Naive thymus-derived CD4-positive, alpha-beta T cell (primary cell): ENCODE measurements at regions not wholly inside any gene's neighbourhood (a gene's known extent, or its start where the extent isn't known, plus 50 kb on each side); places are given as distances from the start of the nearest gene placed in this dataset.

Experiments
- ATAC-seq: fragments of 150-1000 bp; cut with Tn5 transposase; 2 replicates; pipeline ENCODE4 v1.10.0; 2021; ENCODE audit warnings: mild to moderate bottlenecking, moderate library complexity
- CTCF ChIA-PET: fragments of 350-600 bp; sonication (Branson Sonifier 250); formaldehyde crosslinking; loops from one replicate; lab custom pipeline; 2021; ENCODE audit warnings: antibody characterized with exemption; lab: Charles Lee
- POLR2A ChIA-PET: fragments of 350-600 bp; sonication (Branson Sonifier 250); formaldehyde crosslinking; loops from one replicate; lab custom pipeline; 2021; ENCODE audit warnings: antibody characterized with exemption, inconsistent platforms; lab: Charles Lee
- DNase-seq, 9 donors: peaks; one replicate each; pipeline versions ENCODE4 v3.0.0 to v3.0.0-alpha.2; 2020 to 2022; ENCODE audit warnings: mixed read lengths in 1 of 9
- H3K27ac ChIP-seq: one replicate; pipeline ENCODE4 v1.7.0; 2013; ENCODE audit warnings: mild to moderate bottlenecking, low read depth, low read length, moderate library complexity
- H3K27me3 ChIP-seq, 2 donors: one replicate each; pipeline ENCODE4 v1.7.0; 2013; ENCODE audit warnings: low read length in 2 of 2, mild to moderate bottlenecking in 2 of 2, moderate library complexity in 2 of 2; ENCODE audit not compliant: control insufficient read depth in 2 of 2, insufficient read depth in 2 of 2
- H3K36me3 ChIP-seq, 3 experiments: 1 replicate in 2 of 3; 2 replicates in 1 of 3; pipeline ENCODE4 v1.7.0; 2013; ENCODE audit warnings: low read length in 3 of 3, mild to moderate bottlenecking in 3 of 3, moderate library complexity in 1 of 3; ENCODE audit not compliant: insufficient read depth in 3 of 3, control insufficient read depth in 2 of 3
- H3K4me1 ChIP-seq, 2 donors: one replicate each; pipeline ENCODE4 v1.7.0; 2013; ENCODE audit warnings: low read length in 2 of 2, mild to moderate bottlenecking in 2 of 2, moderate library complexity in 1 of 2; ENCODE audit not compliant: control insufficient read depth in 2 of 2, insufficient read depth in 2 of 2
- H3K4me3 ChIP-seq: 2 replicates; pipeline ENCODE4 v1.7.0; 2013; ENCODE audit warnings: mild to moderate bottlenecking, low read length
- H3K9me3 ChIP-seq, 3 experiments: 1 replicate in 2 of 3; 2 replicates in 1 of 3; pipeline ENCODE4 v1.7.0; 2013; ENCODE audit warnings: low read length in 3 of 3; ENCODE audit not compliant: control insufficient read depth in 2 of 3
- H3K27ac Mint-ChIP-seq, 9 donors: one replicate each; pipeline ENCODE4 v1.8.0; 2020 to 2022; ENCODE audit warnings: mixed read lengths in 9 of 9, mild to moderate bottlenecking in 8 of 9, moderate library complexity in 5 of 9, inconsistent platforms in 2 of 9
- H3K27me3 Mint-ChIP-seq, 5 donors: one replicate each; pipeline ENCODE4 v1.8.0; 2021 to 2022; ENCODE audit warnings: mixed read lengths in 5 of 5, mild to moderate bottlenecking in 1 of 5
- H3K36me3 Mint-ChIP-seq, 5 donors: one replicate each; pipeline ENCODE4 v1.8.0; 2020 to 2022; ENCODE audit warnings: mixed read lengths in 5 of 5, mild to moderate bottlenecking in 3 of 5, inconsistent platforms in 1 of 5
- H3K4me1 Mint-ChIP-seq, 7 donors: one replicate each; pipeline ENCODE4 v1.8.0; 2020 to 2022; ENCODE audit warnings: mixed read lengths in 7 of 7, mild to moderate bottlenecking in 3 of 7, inconsistent platforms in 1 of 7
- H3K4me3 Mint-ChIP-seq, 10 donors: one replicate each; pipeline ENCODE4 v1.8.0; 2020 to 2022; ENCODE audit warnings: mild to moderate bottlenecking in 10 of 10, mixed read lengths in 10 of 10, moderate library complexity in 6 of 10, inconsistent platforms in 2 of 10
- H3K9me3 Mint-ChIP-seq, 11 donors: one replicate each; pipeline ENCODE4 v1.8.0; 2020 to 2022; ENCODE audit warnings: mixed read lengths in 11 of 11, mild to moderate bottlenecking in 4 of 11, inconsistent platforms in 1 of 11, moderate library complexity in 1 of 11
- intact Hi-C, 2 donors: fragments of 100-400 bp; cut with micrococcal nuclease; formaldehyde crosslinking; loops; one replicate each; pipeline ENCODE4 v1.15.1; 2023

GRCh38 chr3:89654031-89654430, 546.6 kb downstream of the EPHA3 start:
- intact Hi-C loops, result no loop called here
- DNase-seq (no peak), ATAC-seq (no peak)
- POLR2A ChIA-PET, result no interaction called here
- H3K4me1 Mint-ChIP-seq, result no peaks in the 10 kb centered on the region
- Histone ChIP-seq H3K27me3 (no peaks in the 10 kb centered on the region), H3K4me1 (no peaks in the 10 kb centered on the region), H3K9me3 (peaks cover 0 to 15% (median 0%) of the 10 kb centered on the region in 3 experiments), H3K36me3 (no peaks in the 10 kb centered on the region), H3K27ac (no peak overlapping the region), H3K4me3 (no peak overlapping the region)
- H3K4me3 Mint-ChIP-seq, result no peak overlapping the region
- H3K36me3 Mint-ChIP-seq, result peaks cover 0 to 3% (median 0%) of the 10 kb centered on the region in 5 donors
- no peak overlapping the region for H3K27ac Mint-ChIP-seq
- peaks cover 0 to 33% (median 12%) of the 10 kb centered on the region in 11 donors for H3K9me3 Mint-ChIP-seq
- H3K27me3 Mint-ChIP-seq, result no peaks in the 10 kb centered on the region
- CTCF ChIA-PET, result no interaction called here

DNA sequence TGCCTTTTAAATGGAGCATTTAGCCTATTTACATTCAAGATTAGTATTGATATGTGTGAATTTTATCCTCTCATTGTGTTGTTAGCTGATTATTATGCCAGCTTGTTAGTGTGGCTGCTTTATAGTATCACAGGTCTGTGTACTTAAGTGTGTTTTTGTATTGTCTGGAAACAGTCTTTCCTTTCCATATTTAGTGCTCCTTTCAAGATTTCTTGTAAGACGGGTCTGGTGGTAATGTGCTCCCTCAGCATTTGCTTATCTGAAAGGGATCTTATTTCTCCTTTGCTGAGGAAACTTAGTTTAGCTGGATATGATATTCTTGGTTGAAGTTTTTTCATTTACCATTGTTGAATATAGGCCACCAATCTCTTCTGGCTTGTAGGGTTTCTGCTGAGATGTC, 549.0 kb downstream of the EPHA3 start:
- POLR2A ChIA-PET, result no interaction called here
- no peak overlapping the region for H3K27ac Mint-ChIP-seq
- CTCF ChIA-PET, result no interaction called here
- no peak for ATAC-seq
- intact Hi-C loops, result no loop called here
- Histone ChIP-seq H3K27ac (no peak overlapping the region), H3K4me3 (no peak overlapping the region), H3K4me1 (no peaks in the 10 kb centered on the region), H3K27me3 (no peaks in the 10 kb centered on the region), H3K9me3 (peaks cover 0 to 15% (median 0%) of the 10 kb centered on the region in 3 experiments), H3K36me3 (no peaks in the 10 kb centered on the region)
- no peaks in the 10 kb centered on the region for H3K27me3 Mint-ChIP-seq
- peaks cover 0 to 3% (median 0%) of the 10 kb centered on the region in 5 donors for H3K36me3 Mint-ChIP-seq
- H3K9me3 Mint-ChIP-seq, result peaks cover 0 to 38% (median 12%) of the 10 kb centered on the region in 11 donors
- no peak for DNase-seq
- H3K4me1 Mint-ChIP-seq, result no peaks in the 10 kb centered on the region
- no peak overlapping the region for H3K4me3 Mint-ChIP-seq

DNA sequence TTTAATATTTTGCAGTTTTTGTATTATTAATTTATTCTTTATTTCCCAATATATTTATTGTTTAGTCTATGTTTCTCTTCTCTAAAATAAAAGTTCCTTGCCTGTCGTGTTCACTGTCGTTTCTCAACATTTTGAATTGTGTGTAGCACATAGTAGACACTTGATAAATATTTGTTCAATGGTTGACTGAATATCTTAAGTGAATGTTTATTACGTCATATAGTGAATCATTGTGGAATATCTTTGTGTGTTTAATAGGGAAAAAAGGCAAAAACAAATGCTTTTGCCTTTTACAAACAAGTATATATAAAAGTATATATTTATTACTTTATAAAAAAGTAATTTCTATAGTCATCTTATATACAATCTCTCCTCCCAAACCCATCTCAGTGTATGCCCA, 572.3 kb downstream of the EPHA3 start:
- CTCF ChIA-PET, result no interaction called here
- no peaks in the 10 kb centered on the region for H3K4me1 ChIP-seq
- H3K4me1 Mint-ChIP-seq, result no peaks in the 10 kb centered on the region
- no peaks in the 10 kb centered on the region for H3K36me3 ChIP-seq
- POLR2A ChIA-PET, result no interaction called here
- H3K4me3 Mint-ChIP-seq, result no peak overlapping the region
- no peaks in the 10 kb centered on the region for H3K36me3 Mint-ChIP-seq
- H3K27me3 ChIP-seq, result peaks cover 0 to 3% of the 10 kb centered on the region in 2 donors
- no peaks in the 10 kb centered on the region for H3K27me3 Mint-ChIP-seq
- DNase-seq (no peak), ATAC-seq (no peak)
- H3K27ac Mint-ChIP-seq, result no peak overlapping the region
- no peak overlapping the region for H3K4me3 ChIP-seq
- no peaks in the 10 kb centered on the region for H3K9me3 ChIP-seq
- peaks cover 0 to 16% (median 6%) of the 10 kb centered on the region in 11 donors for H3K9me3 Mint-ChIP-seq
- intact Hi-C loops, result no loop called here
- H3K27ac ChIP-seq, result no peak overlapping the region

GRCh38 chr3:89682556-89682955, 575.1 kb downstream of the EPHA3 start:
- Histone ChIP-seq H3K36me3 (no peaks in the 10 kb centered on the region), H3K4me3 (no peak overlapping the region), H3K27me3 (peaks cover 0 to 3% of the 10 kb centered on the region in 2 donors), H3K9me3 (no peaks in the 10 kb centered on the region), H3K4me1 (no peaks in the 10 kb centered on the region), H3K27ac (no peak overlapping the region)
- CTCF ChIA-PET, result no interaction called here
- intact Hi-C loops, result no loop called here
- no peaks in the 10 kb centered on the region for H3K4me1 Mint-ChIP-seq
- ATAC-seq (no peak), DNase-seq (no peak)
- H3K4me3 Mint-ChIP-seq, result no peak overlapping the region
- H3K9me3 Mint-ChIP-seq, result peaks cover 0 to 16% (median 7%) of the 10 kb centered on the region in 11 donors
- POLR2A ChIA-PET, result no interaction called here
- H3K36me3 Mint-ChIP-seq, result no peaks in the 10 kb centered on the region
- no peak overlapping the region for H3K27ac Mint-ChIP-seq
- no peaks in the 10 kb centered on the region for H3K27me3 Mint-ChIP-seq

- ChIA-PET POLR2A (no interaction called here), CTCF (no interaction called here)
- Mint-ChIP-seq H3K27ac (no peak overlapping the region), H3K9me3 (peaks cover 0 to 12% (median 2%) of the 10 kb centered on the region in 11 donors), H3K4me3 (no peak overlapping the region), H3K4me1 (no peaks in the 10 kb centered on the region), H3K27me3 (no peaks in the 10 kb centered on the region), H3K36me3 (no peaks in the 10 kb centered on the region)
- no peaks in the 10 kb centered on the region for H3K4me1 ChIP-seq
- intact Hi-C loops, result no loop called here
- H3K9me3 ChIP-seq, result no peaks in the 10 kb centered on the region
- peaks cover 0 to 3% of the 10 kb centered on the region in 2 donors for H3K27me3 ChIP-seq
- ATAC-seq, result no peak
- H3K36me3 ChIP-seq, result no peaks in the 10 kb centered on the region
- H3K4me3 ChIP-seq, result no peak overlapping the region
- DNase-seq, result no peak
- H3K27ac ChIP-seq, result no peak overlapping the region
Observed at GRCh38 chr3:89685731-89686130, 578.3 kb downstream of the EPHA3 start.

- DNase-seq (no peak), ATAC-seq (no peak)
- Mint-ChIP-seq H3K27ac (no peak overlapping the region), H3K9me3 (peaks cover 0 to 4% (median 0%) of the 10 kb centered on the region in 11 donors), H3K4me3 (no peak overlapping the region), H3K27me3 (no peaks in the 10 kb centered on the region), H3K36me3 (no peaks in the 10 kb centered on the region), H3K4me1 (no peaks in the 10 kb centered on the region)
- H3K9me3 ChIP-seq, result no peaks in the 10 kb centered on the region
- H3K4me3 ChIP-seq, result no peak overlapping the region
- no peak overlapping the region for H3K27ac ChIP-seq
- no peaks in the 10 kb centered on the region for H3K27me3 ChIP-seq
- intact Hi-C loops, result no loop called here
- POLR2A ChIA-PET, result no interaction called here
- no peaks in the 10 kb centered on the region for H3K36me3 ChIP-seq
- CTCF ChIA-PET, result interaction anchor here (0.8 kb wide), 1 partner anchor 101 kb away, joined by 3 read pairs; no protein-coding TSS in a partner anchor
- H3K4me1 ChIP-seq, result no peaks in the 10 kb centered on the region
Observed at GRCh38 chr3:89690646-89691045, 583.2 kb downstream of the EPHA3 start.

- no peaks in the 10 kb centered on the region for H3K27me3 ChIP-seq
- Mint-ChIP-seq H3K36me3 (no peaks in the 10 kb centered on the region), H3K4me1 (no peaks in the 10 kb centered on the region), H3K27me3 (no peaks in the 10 kb centered on the region), H3K27ac (no peak overlapping the region), H3K9me3 (peaks cover 0 to 9% (median 1%) of the 10 kb centered on the region in 11 donors), H3K4me3 (no peak overlapping the region)
- CTCF ChIA-PET, result no interaction called here
- no peaks in the 10 kb centered on the region for H3K4me1 ChIP-seq
- DNase-seq (no peak), ATAC-seq (no peak)
- POLR2A ChIA-PET, result no interaction called here
- H3K36me3 ChIP-seq, result no peaks in the 10 kb centered on the region
- H3K4me3 ChIP-seq, result no peak overlapping the region
- intact Hi-C loops, result no loop called here
- H3K9me3 ChIP-seq, result no peaks in the 10 kb centered on the region
- no peak overlapping the region for H3K27ac ChIP-seq
Observed at GRCh38 chr3:89692601-89693000, 585.2 kb downstream of the EPHA3 start.
